HG02970 (cell line): ENCODE measurements at regions not wholly inside any gene's neighbourhood (a gene's known extent, or its start where the extent isn't known, plus 50 kb on each side); places are given as distances from the start of the nearest gene placed in this dataset.
"Not testable (repeated sequence)": the region's sequence is repeated elsewhere in the genome, so short reads cannot be mapped to it uniquely, and the experiment has no call there.

Experiments used
- ATAC-seq: cut with Tn5 transposase; IDR thresholded peaks from one replicate; pipeline ENCODE4 v1.9.1; 2021; ENCODE audit warnings: mild to moderate bottlenecking, moderate library complexity, moderate number of reproducible peaks; ENCODE audit not compliant: unreplicated experiment, low FRiP score

- no peak for ATAC-seq
Measured at GRCh38 chr6:25150031-25150430, 129.1 kb upstream of the CARMIL1 start.

GRCh38 chr6:25150863-25151262, 128.3 kb upstream of the CARMIL1 start:
- no peak for ATAC-seq

- no peak for ATAC-seq
Measured at GRCh38 chr6:25153079-25153478, 126.1 kb upstream of the CARMIL1 start.

GRCh38 chr6:25154034-25154596, 125.1 kb upstream of the CARMIL1 start:
- no peak for ATAC-seq

- ATAC-seq = no peak
Measured at GRCh38 chr6:25155211-25155610, 124.0 kb upstream of the CARMIL1 start.

GRCh38 chr6:25156123-25156522, 123.1 kb upstream of the CARMIL1 start:
- no peak for ATAC-seq

GRCh38 chr6:25157183-25157582, 122.0 kb upstream of the CARMIL1 start:
- ATAC-seq = no peak

- ATAC-seq = no peak
Measured at GRCh38 chr6:25157842-25158241, 121.3 kb upstream of the CARMIL1 start.

GRCh38 chr6:25160134-25160533, 119.0 kb upstream of the CARMIL1 start:
- not testable (repeated sequence) for ATAC-seq

GRCh38 chr6:25165177-25165576, 114.0 kb upstream of the CARMIL1 start:
- ATAC-seq = no peak

GRCh38 chr6:25165800-25166199, 113.4 kb upstream of the CARMIL1 start:
- no peak for ATAC-seq

GRCh38 chr6:25166955-25167748, 112.0 kb upstream of the CARMIL1 start:
- no peak for ATAC-seq

GRCh38 chr6:25167961-25168360, 111.2 kb upstream of the CARMIL1 start:
- no peak for ATAC-seq

- ATAC-seq = no peak
Measured at GRCh38 chr6:25168637-25169036, 110.5 kb upstream of the CARMIL1 start.

- no peak for ATAC-seq
Measured at GRCh38 chr6:25169553-25169952, 109.6 kb upstream of the CARMIL1 start.

- ATAC-seq = no peak
Measured at GRCh38 chr6:25169961-25170360, 109.2 kb upstream of the CARMIL1 start.

- no peak for ATAC-seq
Measured at GRCh38 chr6:25170640-25171039, 108.5 kb upstream of the CARMIL1 start.

GRCh38 chr6:25171301-25171700, 107.9 kb upstream of the CARMIL1 start:
- no peak for ATAC-seq

GRCh38 chr6:25172819-25173218, 106.4 kb upstream of the CARMIL1 start:
- ATAC-seq = no peak

- ATAC-seq = no peak
Measured at GRCh38 chr6:25173246-25173645, 105.9 kb upstream of the CARMIL1 start.

- no peak for ATAC-seq
Measured at GRCh38 chr6:25173951-25174474, 105.2 kb upstream of the CARMIL1 start.

- no peak for ATAC-seq
Measured at GRCh38 chr6:25174678-25175077, 104.5 kb upstream of the CARMIL1 start.
